Uterus (tissue), 3 donors: ENCODE measurements at regions not wholly inside any gene's neighbourhood (a gene's known extent, or its start where the extent isn't known, plus 50 kb on each side); places are given as distances from the start of the nearest gene placed in this dataset.

Experiments
- DNase-seq, 2 donors: peaks; one replicate each; pipeline ENCODE4 v3.0.0-alpha.2; 2019 to 2020
- H3K27ac ChIP-seq, 2 donors: fragments of 200-600 bp; sonication (generic); 1 replicate in 1 of 2; 2 replicates in 1 of 2; pipeline ENCODE4 v1.5.1; 2016 to 2018
- H3K27me3 ChIP-seq, 2 donors: fragments of 200-600 bp; sonication (generic); one replicate each; pipeline ENCODE4 v1.5.1; 2018 to 2019; ENCODE audit warnings: control low read depth in 1 of 2
- H3K36me3 ChIP-seq, 2 donors: fragments of 200-600 bp; sonication (generic); one replicate each; pipeline ENCODE4 v1.5.1; 2019; ENCODE audit warnings: control low read depth in 1 of 2
- H3K4me1 ChIP-seq, 2 donors: fragments of 200-600 bp; sonication (generic); one replicate each; pipeline ENCODE4 v1.5.1; 2018 to 2019; ENCODE audit warnings: control low read depth in 1 of 2
- H3K4me3 ChIP-seq, 2 donors: fragments of 200-600 bp; sonication (generic); 1 replicate in 1 of 2; 2 replicates in 1 of 2; pipeline ENCODE4 v1.5.1; 2018 to 2019; ENCODE audit warnings: mild to moderate bottlenecking in 1 of 2
- H3K9me3 ChIP-seq, 2 donors: fragments of 200-600 bp; sonication (generic); one replicate each; pipeline ENCODE4 v1.5.1; 2019; ENCODE audit warnings: control low read depth in 1 of 2
- CTCF ChIP-seq, 4 experiments: fragments of 200-600 bp in 2 of 4; fragments of 450-650 bp in 2 of 4; sonication (generic) in 2 of 4; IDR thresholded peaks; one replicate each; pipeline ENCODE4 v1.5.1; 2016 to 2019; ENCODE audit warnings: antibody characterized with exemption in 4 of 4, mild to moderate bottlenecking in 2 of 4, moderate library complexity in 1 of 4
- POLR2A ChIP-seq, 2 donors: fragments of 450-650 bp; IDR thresholded peaks; one replicate each; pipeline ENCODE4 v1.6.1; 2016; ENCODE audit warnings: antibody characterized with exemption in 2 of 2, mild to moderate bottlenecking in 1 of 2, moderate library complexity in 1 of 2
- intact Hi-C: fragments of 100-400 bp; cut with DNase I; formaldehyde crosslinking; loops from one replicate; pipeline ENCODE4 v1.15.1; 2023; ENCODE audit warnings: low total_unique reads
- donor health status: DM: yes; HTN: yes; CAD: no.

- no peak overlapping the region for H3K4me3 ChIP-seq
- H3K4me1 ChIP-seq = no peaks in the 10 kb centered on the region
- H3K36me3 ChIP-seq = no peaks in the 10 kb centered on the region
- H3K27me3 ChIP-seq = no peaks in the 10 kb centered on the region
- TF ChIP-seq CTCF (IDR thresholded peaks at IDR 0.05) = no peak
- intact Hi-C loops = no loop called here
- H3K9me3 ChIP-seq = peaks cover 0 to under 1% of the 10 kb centered on the region in 2 donors
- no peak overlapping the region for H3K27ac ChIP-seq
- DNase-seq = no peak
Observed at GRCh38 chr1:105180789-105181188, 1431.1 kb downstream of the AMY1C start.

GRCh38 chr1:105204836-105205371, 1455.2 kb downstream of the AMY1C start:
- Histone ChIP-seq H3K27me3 (no peaks in the 10 kb centered on the region), H3K27ac (no peak overlapping the region), H3K9me3 (no peaks in the 10 kb centered on the region), H3K4me1 (no peaks in the 10 kb centered on the region), H3K36me3 (peaks cover 0 to 4% of the 10 kb centered on the region in 2 donors), H3K4me3 (no peak overlapping the region)
- intact Hi-C loops = no loop called here
- TF ChIP-seq POLR2A (IDR thresholded peaks at IDR 0.05) = no peak
- no peak for TF ChIP-seq CTCF (IDR thresholded peaks at IDR 0.05)
- DNase-seq = no peak

GRCh38 chr1:105208581-105208980, 1458.9 kb downstream of the AMY1C start:
- TF ChIP-seq CTCF (IDR thresholded peaks at IDR 0.05) = no peak
- no peak for TF ChIP-seq POLR2A (IDR thresholded peaks at IDR 0.05)
- H3K4me3 ChIP-seq = no peak overlapping the region
- no peaks in the 10 kb centered on the region for H3K27me3 ChIP-seq
- peaks cover 0 to 4% of the 10 kb centered on the region in 2 donors for H3K36me3 ChIP-seq
- H3K4me1 ChIP-seq = no peaks in the 10 kb centered on the region
- DNase-seq = no peak
- H3K9me3 ChIP-seq = no peaks in the 10 kb centered on the region
- intact Hi-C loops = no loop called here
- no peak overlapping the region for H3K27ac ChIP-seq

GRCh38 chr1:105210747-105211146, 1461.0 kb downstream of the AMY1C start:
- peaks cover 0 to 4% of the 10 kb centered on the region in 2 donors for H3K36me3 ChIP-seq
- H3K27ac ChIP-seq = no peak overlapping the region
- no peaks in the 10 kb centered on the region for H3K9me3 ChIP-seq
- no peak overlapping the region for H3K4me3 ChIP-seq
- TF ChIP-seq CTCF (IDR thresholded peaks at IDR 0.05) (no peak), POLR2A (IDR thresholded peaks at IDR 0.05) (no peak)
- intact Hi-C loops = no loop called here
- no peak for DNase-seq
- H3K4me1 ChIP-seq = no peaks in the 10 kb centered on the region
- H3K27me3 ChIP-seq = no peaks in the 10 kb centered on the region

- Histone ChIP-seq H3K4me3 (no peak overlapping the region), H3K27ac (no peak overlapping the region), H3K9me3 (no peaks in the 10 kb centered on the region), H3K27me3 (no peaks in the 10 kb centered on the region), H3K36me3 (no peaks in the 10 kb centered on the region), H3K4me1 (no peaks in the 10 kb centered on the region)
- TF ChIP-seq POLR2A (IDR thresholded peaks at IDR 0.05) (no peak), CTCF (IDR thresholded peaks at IDR 0.05) (no peak)
- intact Hi-C loops = no loop called here
- no peak for DNase-seq
Observed at GRCh38 chr1:105231378-105231777, 1481.7 kb downstream of the AMY1C start.
